Caco-2 (cell line): ENCODE measurements at regions not wholly inside any gene's neighbourhood (a gene's known extent, or its start where the extent isn't known, plus 50 kb on each side); places are given as distances from the start of the nearest gene placed in this dataset.

ENCODE experiments used
- BruUV-seq: library from RNA; stranded (reverse); fragments of 400-500 nt; replicated peaks from 2 replicates; lab custom pipeline; 2021; lab: Mats Ljungman, UMichigan
- CTCF ChIA-PET: fragments of 300-600 bp; sonication (Branson Sonifier 250); formaldehyde crosslinking; loops from one replicate; lab custom pipeline; 2022; ENCODE audit warnings: antibody characterized with exemption; lab: Charles Lee
- POLR2A ChIA-PET: fragments of 300-600 bp; sonication (Branson Sonifier 250); formaldehyde crosslinking; loops from one replicate; lab custom pipeline; 2022; ENCODE audit warnings: antibody characterized with exemption; lab: Charles Lee
- DNase-seq, 2 experiments: peaks; one replicate each; pipeline versions ENCODE4 v3.0.0 to v3.0.0-alpha.2; 2020 to 2022
- H3K27me3 ChIP-seq: replicated peaks from 2 replicates; pipeline ENCODE4 v1.6.0; 2011; ENCODE audit warnings: low read length; ENCODE audit not compliant: control insufficient read depth, insufficient read depth
- H3K36me3 ChIP-seq: 2 replicates; pipeline ENCODE4 v1.5.1; 2011; ENCODE audit warnings: low read length; ENCODE audit not compliant: control insufficient read depth, insufficient read depth
- H3K4me1 ChIP-seq: fragments of 250-450 bp; sonication (Bioruptor Pico); 2 replicates; pipeline ENCODE4 v1.5.1; 2020; ENCODE audit warnings: mild to moderate bottlenecking
- H3K4me3 ChIP-seq: 2 replicates; pipeline ENCODE4 v1.5.1; 2011; ENCODE audit warnings: low read depth, mild to moderate bottlenecking, control low read depth, low read length
- H3K9me3 ChIP-seq: fragments of 250-450 bp; sonication (Bioruptor Pico); 2 replicates; pipeline ENCODE4 v1.5.1; 2020; ENCODE audit warnings: mild to moderate bottlenecking, moderate library complexity
- H3K27ac Mint-ChIP-seq: one replicate; pipeline ENCODE4 v1.8.0; 2022; ENCODE audit warnings: mixed read lengths; ENCODE audit not compliant: unreplicated experiment
- H3K27me3 Mint-ChIP-seq: one replicate; pipeline ENCODE4 v1.8.0; 2022; ENCODE audit warnings: mixed read lengths; ENCODE audit not compliant: insufficient read depth, unreplicated experiment
- H3K36me3 Mint-ChIP-seq: one replicate; pipeline ENCODE4 v1.8.0; 2022; ENCODE audit warnings: mild to moderate bottlenecking, mixed read lengths; ENCODE audit not compliant: insufficient read depth, unreplicated experiment
- H3K4me1 Mint-ChIP-seq: one replicate; pipeline ENCODE4 v1.8.0; 2022; ENCODE audit warnings: low read depth, mixed read lengths; ENCODE audit not compliant: unreplicated experiment
- H3K4me3 Mint-ChIP-seq: one replicate; pipeline ENCODE4 v1.8.0; 2022; ENCODE audit warnings: mild to moderate bottlenecking, moderate library complexity, mixed read lengths; ENCODE audit not compliant: unreplicated experiment
- H3K9me3 Mint-ChIP-seq: one replicate; pipeline ENCODE4 v1.8.0; 2022; ENCODE audit warnings: mixed read lengths; ENCODE audit not compliant: unreplicated experiment
- CTCF ChIP-seq, 2 experiments: fragments of 200-600 bp in 1 of 2; IDR thresholded peaks; 1 replicate in 1 of 2; 2 replicates in 1 of 2; pipeline versions ENCODE4 v1.5.1 to v1.8.0; 2011 to 2022; ENCODE audit warnings: antibody characterized with exemption in 1 of 2, control low read depth in 1 of 2, inconsistent platforms in 1 of 2, low read depth in 1 of 2, low read length in 1 of 2, mild to moderate bottlenecking in 1 of 2, moderate library complexity in 1 of 2; ENCODE audit not compliant: insufficient read depth in 1 of 2, severe bottlenecking in 1 of 2, unreplicated experiment in 1 of 2
- intact Hi-C: fragments of 100-400 bp; cut with micrococcal nuclease; formaldehyde crosslinking; loops from one replicate; pipeline ENCODE4 v1.10.0; 2022; ENCODE audit not compliant: unreplicated experiment

DNA sequence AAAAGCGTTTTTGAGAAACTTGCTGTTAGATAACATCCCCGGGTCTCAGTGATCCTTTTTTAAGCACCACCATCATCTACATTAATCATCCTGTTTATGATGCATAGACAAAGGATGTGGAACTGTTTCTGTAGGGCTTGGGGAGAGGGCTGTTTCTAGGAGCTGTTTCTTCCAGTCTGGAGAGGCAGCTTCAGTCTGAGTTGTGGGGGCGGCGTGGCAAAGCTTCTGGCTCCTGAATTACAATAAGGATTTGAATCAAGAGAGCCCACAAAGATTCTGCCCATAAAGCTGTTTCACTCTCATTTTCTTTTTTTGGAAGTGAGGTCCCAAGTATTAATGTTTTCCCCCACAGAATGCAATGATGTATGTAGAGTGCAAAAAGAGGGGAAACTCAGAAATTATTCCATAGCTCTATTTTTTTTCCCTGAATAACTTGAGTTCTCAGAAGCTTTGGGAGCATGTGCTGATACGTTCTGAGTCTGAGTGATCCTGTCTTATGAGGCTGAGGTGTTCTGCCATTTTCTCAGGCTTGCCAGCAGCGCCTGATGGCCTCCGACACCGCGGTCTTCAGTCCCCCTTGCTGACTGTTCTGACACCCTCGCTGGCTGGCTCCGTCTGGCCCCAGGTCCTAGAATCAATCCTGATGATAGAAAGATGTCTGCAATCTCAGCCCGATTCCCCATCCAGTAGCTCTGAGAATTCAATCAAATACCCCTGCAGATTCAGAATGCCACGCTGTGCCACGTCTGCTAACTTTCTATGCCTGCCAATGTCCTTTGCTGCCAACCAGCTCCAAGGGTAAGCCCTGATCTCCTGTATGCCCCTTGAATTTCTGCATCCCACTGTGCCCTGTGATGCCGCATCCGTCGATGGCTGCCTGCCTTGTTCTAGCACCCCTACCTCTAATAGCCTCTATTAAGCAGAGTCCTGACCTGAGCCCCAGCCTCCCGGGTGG lies 92.4 kb upstream of the AKT3 start:
- BruUV-seq, result no TSS peak
- Mint-ChIP-seq H3K4me3 (no peak overlapping the region), H3K27me3 (no peaks in the 10 kb centered on the region), H3K27ac (peak overlapping the region; percentile 83), H3K36me3 (no peaks in the 10 kb centered on the region), H3K4me1 (peaks cover 13% of the 10 kb centered on the region), H3K9me3 (no peaks in the 10 kb centered on the region)
- H3K4me3 ChIP-seq, result no peak overlapping the region
- DNase-seq, result no peak
- no peaks in the 10 kb centered on the region for H3K9me3 ChIP-seq
- intact Hi-C loops, result no loop called here
- no peaks in the 10 kb centered on the region for H3K27me3 ChIP-seq
- H3K36me3 ChIP-seq, result no peaks in the 10 kb centered on the region
- peaks cover 35% of the 10 kb centered on the region for H3K4me1 ChIP-seq
- ChIA-PET CTCF (no interaction called here), POLR2A (no interaction called here)
- TF ChIP-seq CTCF (IDR thresholded peaks at IDR 0.05; ENCODE audit: insufficient read depth in 1 of 2, low read depth in 1 of 2, low read length in 1 of 2, severe bottlenecking in 1 of 2, unreplicated experiment in 1 of 2), result no peak

- Mint-ChIP-seq H3K36me3 (no peaks in the 10 kb centered on the region), H3K27me3 (no peaks in the 10 kb centered on the region), H3K9me3 (no peaks in the 10 kb centered on the region), H3K4me1 (peaks cover 13% of the 10 kb centered on the region), H3K27ac (no peak overlapping the region), H3K4me3 (no peak overlapping the region)
- H3K4me3 ChIP-seq, result no peak overlapping the region
- no peaks in the 10 kb centered on the region for H3K36me3 ChIP-seq
- intact Hi-C loops, result no loop called here
- ChIA-PET CTCF (no interaction called here), POLR2A (no interaction called here)
- no peaks in the 10 kb centered on the region for H3K9me3 ChIP-seq
- H3K27me3 ChIP-seq, result no peaks in the 10 kb centered on the region
- BruUV-seq, result no TSS peak
- DNase-seq, result no peak
- TF ChIP-seq CTCF (IDR thresholded peaks at IDR 0.05; ENCODE audit: insufficient read depth in 1 of 2, low read depth in 1 of 2, low read length in 1 of 2, severe bottlenecking in 1 of 2, unreplicated experiment in 1 of 2), result no peak
- peaks cover 21% of the 10 kb centered on the region for H3K4me1 ChIP-seq
Measured at GRCh38 chr1:243940451-243940850, 90.4 kb upstream of the AKT3 start.

DNA sequence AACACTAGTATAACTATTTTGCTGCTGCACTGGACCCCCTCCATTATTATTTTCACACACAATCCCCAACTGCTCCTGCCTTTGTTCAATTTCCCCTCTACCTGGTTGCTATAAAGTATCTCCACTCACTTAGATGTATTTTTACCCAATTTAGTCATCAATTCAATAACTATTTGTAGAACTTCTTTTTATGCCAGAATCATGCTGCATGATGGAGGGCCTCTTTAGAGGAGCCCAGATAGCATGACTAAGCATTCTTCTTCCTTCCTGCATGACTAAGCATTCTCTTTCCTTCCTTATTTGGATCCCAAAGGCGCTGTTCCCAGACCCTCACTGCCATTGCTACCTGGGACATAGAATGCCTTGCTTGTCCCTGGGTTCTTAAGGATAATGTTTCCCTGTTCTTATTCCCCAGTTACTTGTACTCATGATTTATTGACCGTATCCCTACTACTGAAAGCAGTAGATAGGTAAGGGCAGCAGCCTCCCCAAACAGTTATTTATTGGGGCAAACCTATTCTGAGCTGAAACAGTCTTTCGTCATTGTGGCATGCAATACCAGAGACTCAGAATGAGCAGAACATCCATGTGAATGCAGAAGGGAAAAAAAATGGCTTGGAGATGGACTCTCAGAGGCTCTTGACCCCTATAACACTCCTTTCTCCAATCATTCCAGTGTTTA lies 89.3 kb upstream of the AKT3 start:
- peaks cover 13% of the 10 kb centered on the region for H3K4me1 ChIP-seq
- no peak overlapping the region for H3K4me3 ChIP-seq
- no peaks in the 10 kb centered on the region for H3K36me3 Mint-ChIP-seq
- H3K4me3 Mint-ChIP-seq, result no peak overlapping the region
- TF ChIP-seq CTCF (IDR thresholded peaks at IDR 0.05; ENCODE audit: insufficient read depth in 1 of 2, low read depth in 1 of 2, low read length in 1 of 2, severe bottlenecking in 1 of 2, unreplicated experiment in 1 of 2), result no peak
- intact Hi-C loops, result no loop called here
- H3K27me3 Mint-ChIP-seq, result no peaks in the 10 kb centered on the region
- H3K27ac Mint-ChIP-seq, result peak overlapping the region; percentile 16
- H3K36me3 ChIP-seq, result no peaks in the 10 kb centered on the region
- CTCF ChIA-PET, result no interaction called here
- DNase-seq, result no peak
- no TSS peak for BruUV-seq
- POLR2A ChIA-PET, result no interaction called here
- no peaks in the 10 kb centered on the region for H3K9me3 Mint-ChIP-seq
- H3K4me1 Mint-ChIP-seq, result peaks cover 13% of the 10 kb centered on the region
- H3K27me3 ChIP-seq, result no peaks in the 10 kb centered on the region
- no peaks in the 10 kb centered on the region for H3K9me3 ChIP-seq
